HG03159 (cell line): ENCODE measurements at regions not wholly inside any gene's neighbourhood (a gene's known extent, or its start where the extent isn't known, plus 50 kb on each side); places are given as distances from the start of the nearest gene placed in this dataset.

Source experiments
- ATAC-seq: cut with Tn5 transposase; IDR thresholded peaks from one replicate; pipeline ENCODE4 v1.9.1; 2021; ENCODE audit warnings: mild to moderate bottlenecking, moderate library complexity; ENCODE audit not compliant: unreplicated experiment

DNA sequence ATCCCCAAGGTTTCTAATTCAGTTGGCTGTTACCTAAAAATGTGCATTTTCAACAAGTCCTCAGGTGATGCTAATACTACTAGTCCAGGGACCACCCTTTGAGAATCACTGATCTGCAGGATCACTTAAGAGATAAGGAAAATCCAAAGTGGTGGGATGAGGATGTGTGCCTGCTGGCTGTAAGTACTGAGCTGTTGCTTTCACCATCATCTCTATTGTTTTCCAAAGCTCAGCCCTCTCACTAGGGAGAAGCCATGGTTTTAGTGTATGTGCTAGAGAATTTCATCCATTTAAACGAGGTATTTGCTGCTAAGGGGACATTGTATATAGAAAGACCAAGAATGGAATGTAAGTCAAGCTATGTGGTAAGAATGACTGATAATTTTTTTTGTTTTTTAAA lies 202.3 kb downstream of the KIF21A start:
- no peak for ATAC-seq

DNA sequence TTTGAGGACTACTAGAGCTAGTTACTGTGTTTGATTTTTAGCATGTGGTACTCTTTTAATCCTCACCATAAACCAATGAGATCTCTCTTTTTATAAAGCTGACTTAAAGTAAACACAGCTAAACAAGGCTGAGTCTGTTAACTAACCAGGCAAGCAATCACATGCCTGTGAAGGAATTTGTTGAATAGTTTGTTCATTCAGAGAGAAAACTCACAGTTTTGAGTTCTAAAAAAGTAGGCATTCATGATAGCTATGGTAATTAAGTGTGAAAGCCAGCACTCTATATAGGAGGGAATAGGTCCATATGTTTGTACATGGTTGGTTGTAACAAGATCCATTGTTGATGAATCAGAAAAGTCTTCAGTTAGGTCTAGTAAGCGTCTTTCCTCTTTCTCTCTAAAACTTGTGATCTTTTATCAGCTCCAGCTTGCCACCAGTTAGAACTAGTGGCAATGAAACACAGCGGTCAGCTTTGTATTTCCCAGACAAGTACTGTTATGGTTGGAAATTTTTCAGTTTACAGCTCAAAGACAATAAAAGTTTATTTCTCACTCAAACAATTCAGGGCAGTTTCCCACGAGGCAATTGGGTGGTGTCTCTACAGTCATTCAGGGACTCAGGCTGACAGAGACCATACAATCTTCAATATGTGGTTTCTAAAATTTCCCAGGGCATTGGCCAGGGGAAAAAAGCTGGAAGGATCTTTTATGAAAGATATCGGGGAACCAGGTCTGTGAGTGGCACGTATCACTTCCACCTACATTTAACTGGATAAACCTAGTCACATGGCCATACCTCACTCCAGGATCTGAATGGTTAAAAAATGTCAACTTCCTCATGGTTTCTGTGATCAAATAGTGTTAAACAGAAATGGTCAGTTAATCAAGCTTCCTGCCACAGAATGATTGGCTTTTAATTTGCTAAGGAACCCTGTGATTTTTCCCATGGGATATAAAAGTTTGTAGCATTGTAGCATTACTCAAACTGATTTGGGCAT lies 203.1 kb downstream of the KIF21A start:
- ATAC-seq, result no peak

GRCh38 chr12:39237004-39237403 lies 205.9 kb downstream of the KIF21A start:
- ATAC-seq, result no peak

GRCh38 chr12:39235990-39236767 lies 206.7 kb downstream of the KIF21A start:
- ATAC-seq, result no peak

GRCh38 chr12:39230086-39230485 lies 212.8 kb downstream of the KIF21A start:
- ATAC-seq, result no peak

GRCh38 chr12:39227218-39227617 lies 215.7 kb downstream of the KIF21A start:
- ATAC-seq, result no peak

- no peak for ATAC-seq
Measured at GRCh38 chr12:39224971-39225370, 217.9 kb downstream of the KIF21A start.

DNA sequence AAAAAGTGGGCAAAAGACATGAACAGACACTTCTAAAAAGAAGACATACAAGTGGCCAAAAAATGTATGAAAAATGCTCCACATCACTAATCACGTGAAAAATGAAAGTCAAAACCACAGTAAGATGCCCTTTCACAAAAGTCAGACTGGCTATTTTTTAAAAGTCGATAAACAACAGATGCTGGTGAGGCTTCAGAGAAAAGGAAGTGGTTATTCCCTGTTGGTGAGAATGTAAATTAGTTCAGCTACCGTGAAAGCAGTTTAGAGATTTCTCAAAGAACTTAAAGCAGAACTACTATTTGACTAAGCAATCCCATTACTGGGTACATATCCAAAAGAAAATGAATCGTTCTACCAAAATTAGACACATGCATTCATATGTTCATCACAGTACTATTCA lies 237.0 kb downstream of the KIF21A start:
- ATAC-seq, result peak; percentile 68

DNA sequence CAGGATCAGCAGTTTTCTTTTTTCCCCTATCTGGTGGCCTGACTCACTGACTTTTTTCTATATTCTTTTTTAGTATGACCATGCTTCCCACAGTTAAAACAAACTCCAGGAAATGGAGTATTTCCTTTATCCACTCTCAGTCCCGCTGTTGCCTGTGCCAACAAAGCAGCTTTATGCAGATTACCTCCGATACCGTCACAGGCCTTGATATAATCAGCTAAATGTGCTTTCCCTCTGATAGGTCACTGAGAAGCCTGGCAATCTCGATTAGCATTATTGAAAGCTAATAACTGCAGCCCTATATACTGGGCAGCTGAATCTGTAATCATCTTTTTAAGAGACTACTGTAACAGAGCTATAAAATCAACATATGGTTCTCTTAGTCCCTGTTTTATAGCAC lies 243.6 kb downstream of the KIF21A start:
- ATAC-seq, result no peak

DNA sequence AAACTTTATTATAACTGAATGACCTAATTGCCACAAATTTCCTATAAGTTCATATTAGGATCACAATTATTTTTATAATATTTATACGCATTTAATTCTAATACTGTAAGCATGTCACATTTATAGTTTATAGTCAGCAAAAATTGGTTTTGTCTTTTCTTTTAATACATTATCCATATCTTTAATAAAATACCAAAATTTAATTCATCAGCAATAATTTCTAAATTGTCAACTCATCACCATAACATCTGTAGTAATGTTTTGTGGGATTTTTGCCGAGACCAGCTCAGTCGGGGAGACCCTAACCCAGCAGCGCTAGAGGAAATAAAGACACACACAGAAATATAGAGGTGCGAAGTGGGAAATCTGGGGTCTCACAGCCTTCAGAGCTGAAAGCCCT lies 254.2 kb downstream of the KIF21A start:
- ATAC-seq, result no peak

- no peak for ATAC-seq
Measured at GRCh38 chr12:39186744-39187143, 256.2 kb downstream of the KIF21A start.

DNA sequence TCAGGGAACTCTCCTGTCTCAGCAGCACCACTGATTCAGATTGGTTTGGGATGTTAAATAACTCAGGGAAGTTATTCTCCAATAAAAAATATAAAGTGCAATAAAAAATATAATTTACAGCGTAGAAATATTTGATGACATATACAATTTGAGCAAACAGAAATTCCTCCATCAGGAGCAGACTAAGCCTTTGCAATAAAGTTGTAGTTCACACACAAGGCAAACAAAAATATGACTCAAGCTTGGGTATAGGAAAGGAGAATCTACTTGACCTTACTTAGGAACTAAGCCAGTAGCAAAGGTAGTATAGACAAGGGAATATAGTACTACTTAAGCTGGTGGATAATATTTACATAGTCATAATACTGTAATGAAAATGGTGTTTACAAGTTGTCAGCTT lies 264.1 kb downstream of the KIF21A start:
- no peak for ATAC-seq

GRCh38 chr12:39176356-39176755 lies 266.6 kb downstream of the KIF21A start:
- ATAC-seq, result no peak

GRCh38 chr12:39173726-39174125 lies 268.3 kb upstream of the CPNE8 start:
- ATAC-seq, result no peak

DNA sequence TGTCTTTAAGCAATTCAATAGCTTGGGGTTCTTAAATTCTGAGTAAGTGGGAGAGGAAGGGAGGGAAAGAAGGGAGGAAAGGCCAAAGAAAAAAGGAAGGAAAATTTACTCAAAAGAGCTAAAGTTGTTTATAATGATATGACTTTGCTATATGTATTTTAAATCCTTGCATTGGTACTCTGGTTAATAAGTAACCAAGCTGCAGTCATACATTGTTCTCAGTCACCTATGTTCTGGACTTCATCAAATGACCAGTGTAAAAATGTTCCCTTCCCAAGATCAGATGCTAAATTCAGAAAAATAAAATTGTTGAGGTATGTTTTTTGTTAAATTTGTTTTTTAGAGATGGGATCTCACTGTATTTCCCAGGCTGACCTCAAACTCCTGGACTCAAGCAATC lies 259.9 kb upstream of the CPNE8 start:
- ATAC-seq, result no peak

DNA sequence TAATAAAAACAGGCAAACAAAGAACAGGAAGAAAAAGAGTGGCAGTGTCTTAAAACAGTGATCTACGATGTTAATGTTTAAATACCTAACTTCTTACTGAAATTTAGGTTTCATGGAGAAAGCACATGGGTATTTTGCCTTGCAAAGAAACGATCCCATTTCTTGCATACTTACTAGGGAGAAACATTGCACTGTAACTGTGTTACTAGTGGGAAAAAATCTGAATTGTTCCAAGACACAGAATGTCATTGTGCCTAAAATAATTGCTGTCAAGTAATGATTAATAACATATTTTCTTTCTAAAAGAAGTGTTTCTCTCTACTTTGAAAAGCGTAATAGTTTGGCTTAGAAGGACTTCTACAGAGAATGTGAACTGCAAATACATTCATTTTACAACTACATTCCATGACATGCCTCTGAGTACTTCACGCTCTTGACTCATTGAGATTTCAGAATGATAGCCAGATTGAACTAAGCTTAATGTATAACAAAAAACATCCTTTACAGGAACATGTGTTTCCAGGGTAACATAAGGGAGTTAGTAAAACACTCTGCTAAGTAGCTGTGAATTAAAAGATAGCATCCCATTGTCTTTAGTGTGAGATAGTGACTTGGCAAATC lies 256.2 kb upstream of the CPNE8 start:
- ATAC-seq, result no peak

GRCh38 chr12:39157696-39158342 lies 252.4 kb upstream of the CPNE8 start:
- ATAC-seq, result no peak

- no peak for ATAC-seq
Measured at GRCh38 chr12:39145175-39145999, 240.0 kb upstream of the CPNE8 start.

DNA sequence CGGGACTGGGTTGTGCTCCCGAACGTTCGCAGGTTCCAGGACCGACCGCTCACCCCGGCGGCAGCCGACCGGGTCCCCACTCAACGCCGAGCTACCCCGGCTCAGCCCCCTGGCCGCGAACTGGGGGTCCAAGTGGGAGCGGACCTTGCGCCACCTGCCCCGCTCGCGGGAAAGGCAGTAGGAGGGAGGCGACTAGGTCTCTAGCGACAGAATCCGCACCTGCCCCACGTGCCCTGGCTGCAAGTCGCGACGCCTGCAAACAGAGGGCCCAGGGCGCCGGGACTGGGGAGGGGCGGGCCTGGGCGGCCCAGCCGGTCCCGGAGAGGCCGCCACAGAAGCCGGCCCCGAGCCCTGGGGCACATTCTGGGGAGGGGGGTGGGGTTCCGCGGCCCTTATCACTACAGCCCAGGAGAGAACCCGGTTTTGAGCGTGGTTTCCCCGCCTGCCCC lies 239.2 kb upstream of the CPNE8 start:
- ATAC-seq, result no peak

DNA sequence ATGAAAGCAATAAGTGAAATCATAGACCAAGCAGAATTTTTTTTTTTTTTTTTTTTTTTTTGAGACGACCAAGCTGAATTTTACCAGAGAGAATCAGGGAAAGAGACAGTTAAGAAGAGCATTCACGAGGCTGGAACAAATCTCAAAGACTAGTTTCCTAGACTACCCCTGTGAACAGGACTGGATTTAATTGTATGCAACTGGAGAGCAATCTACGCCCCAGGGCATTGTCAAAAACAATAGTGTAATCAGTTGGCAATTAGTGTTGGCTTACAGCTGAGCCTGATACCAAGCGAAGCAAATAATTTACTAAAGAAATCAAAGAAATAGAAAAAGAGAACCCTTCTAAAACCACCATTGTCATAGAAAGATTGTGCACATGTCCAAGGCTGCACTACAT lies 232.9 kb upstream of the CPNE8 start:
- ATAC-seq, result no peak
